Endothelial cell of umbilical vein (primary cell): ENCODE measurements at regions not wholly inside any gene's neighbourhood (a gene's known extent, or its start where the extent isn't known, plus 50 kb on each side); places are given as distances from the start of the nearest gene placed in this dataset.
"Not testable (repeated sequence)": the region's sequence is repeated elsewhere in the genome, so short reads cannot be mapped to it uniquely, and the experiment has no call there.

Experiments
- BruUV-seq: library from RNA; stranded (reverse); fragments of 400-500 nt; replicated peaks from 2 replicates; lab custom pipeline; 2021; lab: Mats Ljungman, UMichigan
- CTCF ChIA-PET: fragments of 300-600, 350-600 bp; sonication (Branson Sonifier 250); formaldehyde crosslinking; loops from one replicate; lab custom pipeline; 2021; ENCODE audit warnings: antibody characterized with exemption, inconsistent platforms; lab: Charles Lee
- POLR2A ChIA-PET: fragments of 300-600, 350-600 bp; sonication (Branson Sonifier 250); formaldehyde crosslinking; loops from one replicate; lab custom pipeline; 2021; ENCODE audit warnings: antibody characterized with exemption, inconsistent platforms; lab: Charles Lee
- DNase-seq: peaks from one replicate; pipeline ENCODE4 v3.0.0-alpha.2; 2011; ENCODE audit warnings: low read depth, low spot score
- FAIRE-seq: peaks from 2 replicates; lab custom pipeline; 2011; peaks lifted over from hg19 to GRCh38; lab: Jason Lieb, UNC
- H2AFZ ChIP-seq: 2 replicates; pipeline ENCODE4 v1.6.0; 2012; ENCODE audit warnings: low read depth, low read length, control low read depth, inconsistent platforms
- H3K27ac ChIP-seq: 2 replicates; pipeline ENCODE4 v1.5.1; 2011; ENCODE audit warnings: low read depth, mild to moderate bottlenecking, control low read depth, low read length, moderate library complexity; ENCODE audit not compliant: insufficient read depth
- H3K27me3 ChIP-seq, 2 experiments: 2 replicates each; pipeline versions ENCODE4 v1.6.0 to v1.6.1; 2011; ENCODE audit warnings: low read length in 2 of 2, mixed read lengths in 1 of 2; ENCODE audit not compliant: control insufficient read depth in 2 of 2, insufficient read depth in 2 of 2
- H3K36me3 ChIP-seq, 2 experiments: 2 replicates in 1 of 2; 3 replicates in 1 of 2; pipeline ENCODE4 v1.5.1; 2011; ENCODE audit warnings: low read length in 2 of 2, mild to moderate bottlenecking in 1 of 2, moderate library complexity in 1 of 2; ENCODE audit not compliant: control insufficient read depth in 2 of 2, insufficient read depth in 2 of 2; ENCODE audit errors: extremely low read depth in 1 of 2
- H3K4me1 ChIP-seq: 3 replicates; pipeline ENCODE4 v1.5.1; 2011; ENCODE audit warnings: mild to moderate bottlenecking, low read length; ENCODE audit not compliant: control insufficient read depth, insufficient read depth; ENCODE audit errors: extremely low read depth
- H3K4me2 ChIP-seq: 2 replicates; pipeline ENCODE4 v1.6.1; 2011; ENCODE audit warnings: low read length, control low read depth, mixed read lengths; ENCODE audit not compliant: insufficient read depth
- H3K4me3 ChIP-seq, 3 experiments: fragments of 200-600 bp in 1 of 3; sonication (generic), shearing (Covaris generic) in 1 of 3; replicated peaks in 1 of 3; 2 replicates each; pipeline ENCODE4 v1.5.1; 2011 to 2016; ENCODE audit warnings: control low read depth in 3 of 3, low read length in 3 of 3, mild to moderate bottlenecking in 2 of 3, inconsistent platforms in 1 of 3, low read depth in 1 of 3, moderate library complexity in 1 of 3; ENCODE audit not compliant: insufficient read depth in 1 of 3
- H3K79me2 ChIP-seq: 2 replicates; pipeline ENCODE4 v1.6.0; 2012; ENCODE audit warnings: low read length, inconsistent platforms; ENCODE audit not compliant: control insufficient read depth, insufficient read depth
- H3K9ac ChIP-seq: replicated peaks from 2 replicates; pipeline ENCODE3; 2011; ENCODE audit warnings: low read length, control low read depth; ENCODE audit not compliant: insufficient read depth; ENCODE audit errors: extremely low read depth
- H3K9me1 ChIP-seq: replicated peaks from 3 replicates; pipeline ENCODE4 v1.6.0; 2011; ENCODE audit warnings: mild to moderate bottlenecking, low read length; ENCODE audit not compliant: control insufficient read depth, insufficient read depth; ENCODE audit errors: extremely low read depth
- H3K9me3 ChIP-seq: replicated peaks from 2 replicates; pipeline ENCODE4 v1.5.1; 2012; ENCODE audit warnings: low read length, inconsistent platforms; ENCODE audit not compliant: control insufficient read depth, insufficient read depth
- H4K20me1 ChIP-seq: replicated peaks from 2 replicates; pipeline ENCODE3; 2011; ENCODE audit warnings: mild to moderate bottlenecking, low read length; ENCODE audit not compliant: control insufficient read depth, insufficient read depth; ENCODE audit errors: extremely low read depth
- FOS ChIP-seq: IDR thresholded peaks from 2 replicates; pipeline ENCODE4 v1.6.1; 2011; ENCODE audit warnings: mild to moderate bottlenecking, low read length, moderate library complexity, borderline replicate concordance; ENCODE audit not compliant: insufficient read depth
- JUN ChIP-seq: IDR thresholded peaks from 2 replicates; pipeline ENCODE4 v1.6.1; 2011; ENCODE audit warnings: borderline replicate concordance, low read depth; ENCODE audit not compliant: insufficient read length, insufficient read depth
- MYC ChIP-seq: IDR thresholded peaks from one replicate; pipeline ENCODE4 v1.6.1; 2011; ENCODE audit warnings: mild to moderate bottlenecking, low read depth, low read length
- dilution Hi-C: fragments of 300-500 bp; cut with MboI; formaldehyde crosslinking; loops from one replicate; pipeline ENCODE4 v1.15.0; 2019; ENCODE audit warnings: low sequenced_read_pairs; ENCODE audit not compliant: extremely low pct_ligation_motif_present
- intact Hi-C: fragments of 100-400 bp; cut with micrococcal nuclease; formaldehyde crosslinking; loops from one replicate; pipeline ENCODE4 v1.10.0; 2022

DNA sequence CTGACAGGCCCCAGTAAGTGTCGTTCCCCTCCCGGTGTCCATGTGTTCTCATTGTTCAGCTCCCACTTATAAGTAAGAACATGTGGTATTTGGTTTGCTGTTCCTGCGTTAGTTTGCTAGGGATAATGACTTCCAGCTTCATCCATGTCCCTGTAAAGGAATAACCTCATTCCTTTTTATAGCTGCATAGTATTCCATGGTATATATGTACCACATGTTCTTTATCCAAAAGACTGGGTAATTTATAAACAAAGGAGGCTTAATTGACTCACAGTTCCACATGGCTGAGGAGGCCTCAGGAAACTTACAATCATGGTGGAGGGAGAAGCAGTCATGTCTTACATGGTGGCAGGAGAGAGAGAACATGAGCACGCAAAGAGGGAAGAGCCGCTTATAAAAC is 79.6 kb upstream of the CACUL1 start:
- BruUV-seq, H2AFZ ChIP-seq, DNase-seq, H4K20me1 ChIP-seq, CTCF ChIA-PET, POLR2A ChIA-PET, H3K36me3 ChIP-seq, dilution Hi-C loops, H3K4me2 ChIP-seq, intact Hi-C loops, H3K9me1 ChIP-seq, H3K79me2 ChIP-seq, H3K9me3 ChIP-seq, H3K9ac ChIP-seq, H3K27ac ChIP-seq, FAIRE-seq, H3K4me1 ChIP-seq, H3K27me3 ChIP-seq, H3K4me3 ChIP-seq: not testable (repeated sequence)

DNA sequence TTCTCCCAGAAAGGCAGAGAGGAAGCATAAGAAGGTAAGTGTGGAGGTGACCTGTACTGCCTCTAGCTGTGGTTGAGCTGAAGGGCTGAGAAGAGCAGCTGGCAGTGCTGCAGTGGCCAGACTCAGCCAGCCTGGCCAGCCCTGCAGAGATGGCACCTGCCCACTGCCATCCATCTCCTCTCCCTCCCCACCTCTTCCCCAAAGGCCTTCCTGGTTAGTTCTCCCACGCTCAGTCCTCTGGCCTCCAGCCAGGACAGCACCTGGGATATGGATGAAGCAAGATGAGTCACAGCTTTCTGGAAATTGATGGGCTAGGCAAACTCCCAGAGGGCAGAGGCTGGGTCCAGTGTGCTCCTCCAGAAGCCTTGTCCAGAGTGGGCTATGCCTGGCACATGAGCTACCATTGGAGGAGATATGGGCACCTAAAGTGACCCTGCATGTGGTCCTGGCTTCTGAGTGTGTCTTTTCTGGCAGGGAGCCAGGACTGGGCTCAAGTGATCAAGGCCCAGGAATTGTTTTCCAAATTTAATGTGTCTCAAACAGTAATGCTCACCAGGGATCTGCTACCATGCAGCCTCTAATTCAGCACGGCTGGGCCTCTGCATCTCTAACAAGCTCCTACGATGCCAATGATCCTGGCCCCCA is 81.0 kb upstream of the CACUL1 start:
- no TSS peak for BruUV-seq
- Histone ChIP-seq H4K20me1 (no peaks in the 10 kb centered on the region), H3K36me3 (no peaks in the 10 kb centered on the region), H3K4me3 (no peak overlapping the region), H3K4me1 (no peaks in the 10 kb centered on the region), H3K79me2 (no peaks in the 10 kb centered on the region), H3K27ac (no peak overlapping the region), H3K9me3 (no peaks in the 10 kb centered on the region), H3K9ac (no peak overlapping the region), H3K9me1 (no peaks in the 10 kb centered on the region), H3K4me2 (no peak overlapping the region), H2AFZ (no peak overlapping the region), H3K27me3 (peaks cover 2% of the 10 kb centered on the region in 2 experiments)
- dilution Hi-C loops, result no loop called here
- ChIA-PET CTCF (no interaction called here), POLR2A (no interaction called here)
- TF ChIP-seq FOS (no peak), MYC (no peak), JUN (no peak)
- DNase-seq (no peak), FAIRE-seq (no peak)
- intact Hi-C loops, result no loop called here
